GM21619 (cell line): ENCODE measurements at regions not wholly inside any gene's neighbourhood (a gene's known extent, or its start where the extent isn't known, plus 50 kb on each side); places are given as distances from the start of the nearest gene placed in this dataset.
A peak's percentile ranks its signal among the peaks of the same experiment; 100 is the strongest.
"Not testable (repeated sequence)": the region's sequence is repeated elsewhere in the genome, so short reads cannot be mapped to it uniquely, and the experiment has no call there.

Experiments
- ATAC-seq: cut with Tn5 transposase; IDR thresholded peaks from one replicate; pipeline ENCODE4 v1.9.1; 2021; ENCODE audit not compliant: unreplicated experiment

DNA sequence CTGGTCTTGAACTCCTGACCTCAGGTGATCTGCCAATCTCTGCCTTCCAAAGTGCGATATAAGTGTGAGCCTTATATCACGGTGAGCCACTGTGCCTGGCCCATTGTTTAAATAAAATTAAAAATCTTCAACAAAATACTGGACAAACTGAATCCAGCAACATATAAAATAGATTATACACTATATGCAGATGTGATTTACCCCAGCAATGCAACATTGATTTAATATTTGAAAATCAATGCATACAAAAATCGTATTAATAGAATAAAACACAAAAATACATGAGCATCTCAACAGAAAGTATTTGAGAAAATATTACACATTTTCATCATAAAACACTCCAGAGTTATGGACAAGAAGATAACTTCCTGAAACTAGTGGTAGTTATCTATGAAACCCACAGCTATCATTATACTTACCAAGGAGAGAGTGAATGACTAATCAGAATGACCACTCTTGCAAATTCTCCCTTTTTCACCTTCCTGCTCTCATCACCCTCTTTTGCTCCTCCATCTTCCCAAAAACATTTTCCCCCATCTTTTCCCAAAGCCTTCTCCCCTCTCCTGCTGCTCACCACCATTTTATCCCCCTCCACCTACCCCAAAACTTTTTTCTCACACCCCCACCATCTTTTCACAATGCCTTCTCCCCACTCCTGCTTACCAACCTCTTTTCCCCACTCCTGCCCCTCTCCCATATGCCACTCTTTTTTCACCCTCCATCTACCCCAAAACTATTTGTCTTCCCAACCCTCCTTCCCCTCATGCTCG, 122.1 kb upstream of the VPREB1 start:
- no peak for ATAC-seq

GRCh38 chr22:22121445-22121844, 123.1 kb upstream of the VPREB1 start:
- ATAC-seq, result no peak

GRCh38 chr22:22120160-22120559, 124.4 kb upstream of the VPREB1 start:
- ATAC-seq, result no peak

DNA sequence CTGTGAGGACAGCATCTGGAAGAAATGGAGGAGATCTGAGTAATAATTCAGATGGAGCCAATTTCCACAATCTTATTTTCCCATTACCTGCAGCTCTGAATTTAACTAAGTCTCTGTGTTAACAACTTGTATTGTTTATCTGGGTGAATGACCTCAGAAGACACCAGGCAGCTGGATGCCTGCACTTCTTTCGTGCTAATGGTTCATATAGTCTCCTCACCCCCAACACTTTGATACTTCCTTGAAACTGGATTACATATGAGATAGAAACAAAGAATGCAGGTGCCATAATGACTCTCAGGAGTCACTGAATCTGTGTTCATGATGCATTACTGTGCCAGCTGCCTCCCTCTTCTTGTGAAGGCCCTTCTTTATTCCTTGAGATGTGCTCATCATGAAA, 125.6 kb upstream of the VPREB1 start:
- ATAC-seq, result no peak

DNA sequence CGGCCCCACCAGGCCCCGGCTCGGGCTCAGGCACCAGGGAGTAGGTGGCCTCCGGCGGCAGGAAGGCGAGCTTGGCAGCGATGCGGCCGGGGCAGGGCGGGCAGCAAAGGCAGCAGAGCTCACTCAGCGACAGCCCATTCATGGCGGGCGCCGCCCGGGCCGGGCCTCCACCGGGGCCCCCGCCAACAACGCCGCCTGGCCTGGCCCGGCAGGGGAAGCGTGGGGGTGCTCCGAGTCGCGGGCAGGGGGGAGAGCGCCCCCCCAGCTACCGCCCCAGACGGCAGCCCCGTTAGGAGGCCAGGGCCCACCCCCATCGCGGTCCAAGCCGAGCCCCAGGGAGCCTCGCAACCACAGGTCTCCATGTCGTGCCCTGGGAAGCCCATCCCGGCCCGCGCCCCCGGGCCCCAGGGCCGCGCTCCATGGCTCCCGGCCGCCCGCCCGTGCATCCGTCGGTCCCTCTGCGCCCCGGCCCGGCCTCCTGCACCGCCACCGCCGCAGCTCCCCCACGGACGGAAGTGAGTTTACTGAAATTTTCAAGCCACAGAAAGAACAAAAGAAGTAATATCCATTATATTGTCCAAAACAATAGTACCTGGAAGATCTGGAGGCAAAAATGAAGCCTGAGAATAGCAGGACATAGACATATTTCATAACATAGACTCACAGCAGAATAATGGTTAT, 126.6 kb upstream of the VPREB1 start:
- ATAC-seq, result not testable (repeated sequence)

DNA sequence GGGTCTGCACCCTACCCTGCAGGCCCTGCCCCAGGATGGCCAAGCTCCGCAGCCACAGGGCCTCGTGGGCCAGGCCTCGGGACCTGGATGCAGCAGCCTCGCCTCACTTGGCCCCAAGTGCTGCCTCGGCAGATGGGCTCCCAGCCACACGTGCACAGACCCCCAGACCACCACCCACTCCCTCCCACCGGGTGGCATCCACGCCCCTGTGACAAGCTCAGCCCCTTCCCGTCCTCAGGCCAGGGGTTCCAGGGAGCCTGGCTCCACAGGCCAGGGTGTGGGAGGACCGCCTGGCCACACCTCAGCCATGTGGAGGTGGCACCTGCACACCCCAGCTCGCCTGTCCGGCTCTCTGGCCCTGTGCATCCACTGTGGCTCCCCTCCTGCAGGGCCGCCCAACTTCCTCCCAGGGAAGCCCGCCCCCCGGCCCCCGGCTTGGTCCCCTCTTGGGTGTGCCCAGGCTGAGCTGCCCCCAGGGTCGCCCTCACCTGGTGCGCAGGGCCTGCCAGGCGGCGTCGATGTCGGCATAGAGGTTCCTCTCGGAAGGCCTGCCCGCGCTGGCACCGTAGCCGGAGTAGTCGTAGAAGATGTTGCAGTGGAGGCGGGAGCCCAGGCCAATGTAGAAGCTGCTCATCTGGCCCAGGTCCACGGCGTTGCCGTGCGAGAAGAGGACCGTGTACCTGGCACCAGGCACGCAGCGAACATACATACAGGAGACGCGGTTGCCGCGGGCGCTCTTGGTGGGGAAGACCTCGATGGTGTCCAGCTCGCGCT, 127.4 kb upstream of the VPREB1 start:
- ATAC-seq, result not testable (repeated sequence)

DNA sequence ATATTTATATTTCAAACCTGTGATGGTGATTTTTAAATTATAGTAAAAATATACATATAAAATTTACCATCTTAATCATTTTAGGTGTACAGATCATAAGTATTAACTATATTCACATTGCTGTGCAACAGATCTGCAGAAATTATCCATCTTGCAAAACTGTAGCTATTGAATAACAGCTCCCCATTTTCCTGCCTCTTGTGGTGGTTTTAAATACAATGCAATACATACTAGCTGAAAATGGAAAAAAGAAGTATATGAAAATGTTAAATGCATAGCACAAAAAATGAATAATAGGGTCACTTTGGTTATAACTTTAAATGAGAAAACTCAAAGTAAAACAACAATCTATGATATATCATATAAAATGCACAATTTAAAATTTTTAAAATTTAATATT, 130.9 kb upstream of the VPREB1 start:
- ATAC-seq, result no peak

- ATAC-seq, result no peak
These were observed 130.1 kb upstream of the TOP3B start for GRCh38 chr22:22112533-22113294.

DNA sequence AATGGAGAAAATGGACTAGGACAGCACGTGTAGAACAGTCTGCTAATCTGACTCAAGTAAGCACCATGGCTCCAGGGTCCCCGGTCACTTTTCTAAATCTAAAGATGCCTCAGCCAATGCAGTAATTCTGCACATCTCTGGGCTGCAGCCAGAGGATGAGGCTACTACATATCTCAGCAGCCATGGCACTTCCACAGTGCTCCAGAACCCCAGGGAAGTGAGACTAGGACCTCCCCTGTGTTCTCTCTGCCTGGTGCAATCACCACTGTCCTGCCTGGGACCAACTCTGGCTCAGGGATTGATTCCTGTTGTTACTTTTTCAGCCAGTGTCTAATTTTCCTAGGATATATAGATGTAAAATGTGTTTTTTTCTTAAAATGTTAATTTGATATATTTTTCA, 129.4 kb upstream of the TOP3B start:
- ATAC-seq, result no peak

- peak; percentile 63 for ATAC-seq
These were observed 128.7 kb upstream of the TOP3B start for GRCh38 chr22:22111267-22111751.

DNA sequence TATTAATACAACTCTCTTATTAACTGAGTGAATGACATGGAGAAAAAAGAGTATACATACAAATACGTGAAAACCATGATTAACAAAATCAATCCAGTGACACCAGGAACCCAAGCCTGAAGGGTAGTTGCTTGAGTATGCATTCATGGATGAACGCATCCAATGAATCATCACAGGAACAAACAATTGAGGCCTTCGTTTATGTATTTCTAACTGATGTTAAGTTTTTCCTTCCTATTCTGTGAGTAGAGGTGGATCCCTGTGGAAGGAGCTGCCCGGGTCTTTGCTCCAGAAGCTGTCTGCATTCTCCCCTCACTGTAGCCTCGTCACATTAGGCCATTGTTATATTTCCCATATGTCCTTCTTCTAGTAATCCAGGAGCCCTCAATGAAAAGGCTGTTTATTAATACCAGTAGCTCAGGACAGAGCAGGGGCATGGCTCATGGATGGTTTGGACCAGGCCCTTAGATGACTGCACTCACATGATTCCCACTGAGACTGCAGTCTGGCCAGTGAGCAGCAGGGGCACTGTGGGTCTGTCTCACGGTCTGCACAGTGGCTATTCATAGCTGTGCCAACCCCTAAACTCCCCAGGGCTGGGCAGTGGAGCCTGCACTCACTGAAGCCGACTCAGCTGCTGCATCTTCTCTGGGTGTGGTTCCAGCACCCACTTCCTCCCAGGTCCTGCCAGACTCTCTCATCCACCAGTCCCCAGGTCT, 128.1 kb upstream of the TOP3B start:
- ATAC-seq, result peak; percentile 89

GRCh38 chr22:22109693-22110466, 127.3 kb upstream of the TOP3B start:
- no peak for ATAC-seq

- no peak for ATAC-seq
These were observed 124.3 kb upstream of the TOP3B start for GRCh38 chr22:22106855-22107254.

DNA sequence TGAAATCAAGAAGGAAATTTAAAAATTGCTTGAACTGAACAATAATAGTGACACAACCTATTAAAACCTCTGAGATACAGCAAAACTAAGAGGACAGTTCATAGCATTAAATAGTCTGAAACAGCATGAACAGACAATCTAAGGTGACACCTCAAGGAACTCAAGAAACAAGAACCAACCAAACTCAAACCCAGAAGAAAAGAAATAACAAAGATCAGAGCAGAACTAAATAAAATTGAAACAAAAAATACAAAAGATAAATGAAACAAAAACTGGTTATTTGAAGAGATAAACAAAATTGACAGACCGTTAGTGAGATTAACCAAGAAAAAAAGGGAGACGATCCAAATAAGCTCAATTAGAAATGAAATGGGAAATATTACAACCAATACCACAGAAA, 122.8 kb upstream of the TOP3B start:
- no peak for ATAC-seq

- no peak for ATAC-seq
These were observed 120.7 kb upstream of the TOP3B start for GRCh38 chr22:22103078-22103875.

DNA sequence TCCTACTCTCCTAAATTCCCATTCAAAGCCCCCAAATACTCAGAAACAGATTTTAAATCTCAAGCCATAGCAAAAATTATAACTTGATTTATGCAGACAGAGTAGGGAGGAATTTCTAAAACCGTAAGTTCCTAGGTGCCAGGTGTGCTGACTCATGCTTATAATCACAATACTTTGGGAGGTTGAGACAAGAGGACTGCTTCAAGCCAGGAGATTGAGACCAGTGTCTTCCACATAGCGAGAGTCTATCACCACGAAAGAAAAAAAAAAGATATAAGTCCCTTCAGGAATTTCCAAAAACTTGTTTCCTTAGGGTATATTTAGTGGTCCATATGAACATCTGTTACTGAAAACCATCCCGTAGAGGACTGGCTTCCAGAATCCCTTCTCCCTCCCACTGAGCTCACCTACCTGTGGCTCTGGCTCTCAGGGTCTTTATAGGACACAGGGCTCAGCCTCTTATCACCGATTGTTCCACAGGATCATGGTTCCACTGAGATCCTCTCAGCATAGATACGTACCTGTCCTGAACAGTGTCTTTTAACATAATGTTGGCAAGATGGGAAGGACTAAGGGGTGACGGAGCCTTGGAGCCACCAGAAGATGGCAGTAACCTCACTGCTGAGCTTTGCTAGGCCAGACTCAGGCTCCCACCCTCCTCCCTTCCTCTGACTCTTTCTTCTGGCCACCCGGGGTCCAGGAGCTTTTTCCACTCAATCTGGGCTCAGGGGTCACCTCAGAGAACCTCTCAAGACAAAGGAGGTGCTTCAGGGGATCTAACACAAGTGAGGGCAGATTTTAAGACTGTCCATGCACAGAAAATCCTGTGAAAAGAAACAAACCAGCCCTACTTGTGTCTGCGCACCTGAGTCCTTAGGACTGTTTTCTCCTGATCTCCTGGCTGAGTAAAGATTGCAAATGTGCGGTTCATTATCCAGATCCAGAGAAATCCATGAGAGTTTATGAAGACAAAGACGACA, 117.5 kb upstream of the TOP3B start:
- ATAC-seq, result no peak

DNA sequence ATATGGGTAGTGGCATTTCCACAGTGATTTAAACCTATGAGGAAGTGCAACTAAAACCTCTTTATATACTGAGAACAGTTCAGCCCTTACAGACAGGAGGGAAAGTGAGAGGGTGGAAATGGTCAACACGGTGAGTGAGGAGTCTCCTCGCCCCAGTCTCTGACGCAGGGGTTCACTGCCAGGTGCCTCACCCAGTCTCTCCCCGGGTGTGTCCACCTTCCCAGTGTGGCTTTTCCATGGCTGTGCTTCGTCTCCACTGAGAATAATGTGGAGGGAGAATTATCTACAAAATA, 116.6 kb upstream of the TOP3B start:
- no peak for ATAC-seq
